NCI-H146 (cell line): ENCODE measurements at regions not wholly inside any gene's neighbourhood (a gene's known extent, or its start where the extent isn't known, plus 50 kb on each side); places are given as distances from the start of the nearest gene placed in this dataset.

Experiments
- DNase-seq: peaks from one replicate; lab custom pipeline; 2025; lab: John Stamatoyannopoulos, UW

DNA sequence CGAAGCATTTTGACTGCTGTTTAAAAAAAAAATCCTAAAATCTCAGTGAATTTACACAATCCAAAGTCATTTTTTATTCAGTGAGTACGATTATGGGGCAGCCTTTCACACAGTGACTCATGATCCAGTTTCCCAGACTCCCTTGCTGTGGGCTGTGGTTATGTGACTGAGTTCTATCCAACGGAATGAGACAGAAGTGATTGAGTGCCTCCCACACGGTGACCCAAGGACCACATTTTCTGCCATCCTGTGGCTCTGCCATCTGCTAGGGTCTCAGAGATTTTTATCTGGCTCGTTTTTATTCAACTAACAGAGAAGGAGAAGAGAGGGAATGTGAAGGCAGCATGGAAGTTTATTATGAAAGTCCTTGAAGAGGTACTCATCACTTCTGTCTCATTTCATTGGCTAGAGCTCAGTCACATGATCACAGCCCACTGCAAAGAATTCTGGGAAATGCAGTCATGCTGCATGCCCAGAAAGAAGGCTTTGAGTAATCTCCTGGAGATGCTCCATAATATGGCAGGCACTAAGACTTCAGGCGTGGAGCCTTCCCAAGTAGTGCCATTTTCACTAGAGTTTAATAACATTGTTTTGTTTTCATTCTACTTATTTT is 999.4 kb downstream of the UQCRFS1 start:
- DNase-seq = no peak

DNA sequence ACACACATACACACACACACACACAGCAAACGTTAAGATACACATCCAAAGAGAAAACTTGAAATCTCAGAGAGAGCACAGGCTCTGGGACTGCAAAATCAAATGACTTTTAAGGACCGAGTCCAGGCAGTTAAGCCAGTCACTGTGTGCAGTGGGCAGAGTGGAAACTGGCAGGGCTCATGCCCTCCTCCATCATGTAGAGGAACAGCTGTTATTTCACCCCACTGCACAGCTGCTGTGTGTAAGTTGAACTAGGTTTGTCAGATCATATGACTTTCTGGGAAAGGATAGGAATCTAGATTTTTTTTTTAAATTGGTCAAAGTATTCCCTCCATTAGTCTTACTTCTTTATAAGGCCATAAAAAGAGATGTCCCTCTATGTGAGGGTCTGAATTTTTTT is 1002.1 kb downstream of the UQCRFS1 start:
- no peak for DNase-seq

DNA sequence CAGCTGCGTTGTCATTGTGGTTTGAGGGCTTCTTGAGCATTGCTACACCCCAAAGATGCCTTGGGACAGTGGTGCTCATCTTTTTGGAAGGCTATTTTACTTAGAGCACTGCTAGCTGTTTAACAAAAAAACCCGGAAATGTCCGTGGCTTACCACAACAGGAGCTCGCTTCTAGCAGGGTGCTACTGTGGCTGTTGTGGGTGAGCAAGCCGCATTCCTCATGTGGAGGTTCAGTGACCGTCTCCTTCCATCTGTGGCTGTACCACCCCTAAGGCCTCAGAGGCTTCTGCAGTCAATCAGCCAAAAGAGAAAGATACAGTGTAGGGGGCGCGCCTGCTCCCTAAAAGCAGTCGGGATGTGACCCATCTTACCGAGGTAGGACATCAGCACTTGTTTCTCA is 1004.2 kb downstream of the UQCRFS1 start:
- DNase-seq = no peak

DNA sequence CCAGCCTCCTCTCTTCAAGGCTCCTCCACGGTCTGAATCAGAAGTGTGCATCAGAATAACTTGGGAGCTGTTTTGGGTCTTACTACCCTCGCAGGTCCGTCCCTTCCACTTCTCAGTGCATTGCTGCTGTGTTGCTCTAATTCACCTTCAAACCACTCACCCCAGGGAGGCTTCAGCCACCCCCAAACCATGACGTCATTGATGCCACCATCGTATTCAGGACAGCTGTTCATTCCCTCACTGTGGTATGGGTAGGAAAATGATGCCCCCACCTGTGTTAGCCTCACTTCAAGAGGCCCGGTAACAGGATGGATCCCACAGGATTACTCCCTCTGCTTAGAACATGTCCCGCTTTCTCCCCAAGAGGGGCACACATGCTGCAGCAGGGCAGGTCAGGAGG is 1005.7 kb downstream of the UQCRFS1 start:
- no peak for DNase-seq

GRCh38 chr19:28201462-28201943 is 1011.4 kb downstream of the UQCRFS1 start:
- DNase-seq = no peak

DNA sequence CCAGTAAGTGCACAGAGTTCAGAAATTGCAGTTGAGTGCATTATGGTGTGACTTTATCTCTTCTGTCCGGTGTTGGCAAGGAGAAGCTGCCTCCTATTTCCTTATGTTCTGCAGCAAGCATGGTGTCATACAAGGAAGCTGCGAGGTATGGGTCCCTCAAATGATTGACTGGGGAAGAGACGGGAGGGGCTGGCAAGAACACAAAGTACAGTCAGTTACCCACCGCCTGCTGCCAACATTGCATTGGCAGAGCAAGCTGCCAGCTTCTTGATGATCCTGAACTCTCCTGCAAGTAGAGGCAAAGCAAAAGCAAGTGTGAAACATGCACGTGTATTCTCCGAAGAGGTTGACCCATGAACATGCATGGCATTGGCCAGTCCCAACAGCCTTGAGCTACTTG is 1013.6 kb downstream of the UQCRFS1 start:
- DNase-seq = no peak

DNA sequence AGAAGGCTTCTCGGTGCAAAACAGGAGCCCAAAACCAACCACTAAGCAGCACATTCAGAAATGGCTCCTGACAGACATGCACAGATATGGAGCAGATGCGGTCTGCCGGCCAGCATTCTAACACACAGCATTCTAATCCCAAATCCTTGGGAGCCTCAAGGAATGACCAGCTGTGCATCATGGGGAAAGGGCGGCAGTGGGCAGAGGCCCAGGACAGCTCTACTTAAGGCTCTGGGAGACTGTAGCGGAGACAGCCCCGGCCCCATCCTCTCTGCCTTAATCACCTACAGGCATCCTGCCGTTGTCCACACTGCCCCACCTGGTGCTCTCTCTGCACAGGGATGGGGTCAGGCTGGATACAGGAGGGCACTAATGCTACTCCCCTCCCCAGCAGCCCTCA is 1016.0 kb downstream of the UQCRFS1 start:
- no peak for DNase-seq

DNA sequence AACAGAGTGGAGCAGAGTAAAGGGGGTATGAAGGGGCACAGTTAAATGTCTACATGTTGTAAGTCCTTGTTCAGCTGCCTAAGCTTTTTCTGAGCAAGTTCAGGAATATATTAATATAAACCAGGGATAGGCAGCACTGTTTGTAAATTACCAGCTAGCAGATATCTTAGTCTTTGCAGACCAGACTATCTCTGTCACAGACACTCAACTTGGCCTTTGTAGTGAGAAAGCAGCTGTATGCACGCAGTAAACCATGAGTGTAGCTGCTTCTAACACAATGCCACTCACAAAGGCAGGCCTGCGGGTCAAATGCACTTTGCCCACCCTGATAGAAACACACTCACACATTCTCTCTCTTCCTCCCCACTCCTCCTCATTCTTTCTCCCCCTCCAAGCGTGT is 1016.9 kb downstream of the UQCRFS1 start:
- DNase-seq = no peak

DNA sequence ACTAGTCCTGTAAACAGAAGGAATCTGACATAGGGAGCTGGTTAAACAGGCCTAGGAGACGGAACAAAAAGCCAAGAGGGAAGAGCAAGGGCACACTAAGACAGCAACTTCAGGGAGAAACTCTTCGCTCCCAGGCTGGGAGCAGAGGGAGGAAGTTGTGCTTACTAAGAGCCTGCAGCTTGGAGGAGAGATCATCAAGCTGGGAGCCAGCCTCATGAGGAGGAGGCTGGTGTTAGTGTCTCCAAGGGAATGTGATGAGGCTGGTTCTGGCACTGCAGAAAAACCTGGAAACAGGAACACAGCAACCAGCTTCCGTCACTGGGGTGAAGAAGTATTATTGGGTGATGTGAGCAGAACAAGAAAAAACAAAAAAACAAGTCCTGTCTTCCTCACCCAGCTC is 1027.3 kb downstream of the UQCRFS1 start:
- DNase-seq = no peak

GRCh38 chr19:28184997-28185396 is 1028.0 kb downstream of the UQCRFS1 start:
- no peak for DNase-seq

GRCh38 chr19:28176193-28176592 is 1036.8 kb downstream of the UQCRFS1 start:
- DNase-seq = no peak

- DNase-seq = no peak
These were observed 1041.0 kb downstream of the UQCRFS1 start for GRCh38 chr19:28171983-28172382.

GRCh38 chr19:28170066-28170465 is 1042.9 kb downstream of the UQCRFS1 start:
- DNase-seq = no peak

- no peak for DNase-seq
These were observed 1043.6 kb downstream of the UQCRFS1 start for GRCh38 chr19:28169168-28169887.

- DNase-seq = no peak
These were observed 1044.4 kb downstream of the UQCRFS1 start for GRCh38 chr19:28168557-28168956.

- DNase-seq = no peak
These were observed 1046.9 kb downstream of the UQCRFS1 start for GRCh38 chr19:28166025-28166424.

DNA sequence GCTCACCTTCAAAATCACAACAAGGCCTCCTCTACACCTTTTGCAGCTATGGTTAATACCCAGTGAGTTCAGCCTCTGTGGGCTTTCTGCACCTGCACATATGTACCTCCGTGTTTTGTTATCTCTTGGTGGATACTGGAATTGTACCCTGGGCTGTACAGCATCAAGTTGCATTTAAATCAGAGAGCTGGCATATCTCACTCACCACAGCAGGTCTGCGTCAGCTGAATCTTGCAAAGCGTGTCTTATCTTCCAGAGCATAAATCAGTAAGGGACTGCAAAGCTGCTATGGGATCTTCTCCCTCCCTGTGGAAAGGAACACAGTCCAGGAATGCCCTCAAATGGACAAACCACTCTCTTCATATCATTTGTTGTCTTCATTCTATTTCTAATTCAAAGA is 1048.7 kb downstream of the UQCRFS1 start:
- no peak for DNase-seq

DNA sequence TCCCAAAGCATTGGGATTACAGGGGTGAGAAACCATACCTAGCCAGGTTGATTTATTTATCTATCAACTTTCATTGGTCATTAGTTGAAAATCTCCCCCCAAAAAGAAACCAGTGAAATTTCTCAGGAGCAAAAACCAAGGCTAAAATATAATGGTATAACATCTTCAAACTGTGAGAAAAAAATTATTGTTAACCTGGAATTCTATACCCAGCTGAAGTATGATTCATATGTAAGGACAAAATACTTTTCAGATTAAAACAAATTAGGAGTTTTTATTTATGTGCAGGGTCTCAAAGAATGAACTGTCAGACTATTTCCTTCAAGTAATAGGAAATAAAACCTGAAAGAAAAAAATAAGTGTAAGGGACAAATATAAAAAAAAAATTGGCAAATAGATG is 1053.9 kb downstream of the UQCRFS1 start:
- no peak for DNase-seq

DNA sequence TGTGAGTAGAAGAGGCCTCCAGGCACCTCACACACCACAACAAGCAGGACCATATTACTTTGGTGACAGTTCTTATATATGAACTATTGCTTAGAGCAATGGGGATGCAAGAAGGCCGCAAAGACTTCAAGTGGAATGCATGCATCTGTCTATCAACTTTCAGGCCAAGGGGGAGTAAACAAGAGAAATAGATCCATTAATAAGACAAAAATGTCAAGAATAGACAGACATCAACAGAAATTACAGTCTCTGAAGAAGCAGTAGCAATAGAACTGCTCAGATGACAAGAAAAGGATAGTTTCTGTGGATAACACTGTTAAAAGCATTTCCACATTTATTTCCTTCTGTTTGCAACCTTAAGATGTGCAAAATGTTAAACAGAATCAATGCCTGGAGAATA is 1057.7 kb downstream of the UQCRFS1 start:
- DNase-seq = no peak

DNA sequence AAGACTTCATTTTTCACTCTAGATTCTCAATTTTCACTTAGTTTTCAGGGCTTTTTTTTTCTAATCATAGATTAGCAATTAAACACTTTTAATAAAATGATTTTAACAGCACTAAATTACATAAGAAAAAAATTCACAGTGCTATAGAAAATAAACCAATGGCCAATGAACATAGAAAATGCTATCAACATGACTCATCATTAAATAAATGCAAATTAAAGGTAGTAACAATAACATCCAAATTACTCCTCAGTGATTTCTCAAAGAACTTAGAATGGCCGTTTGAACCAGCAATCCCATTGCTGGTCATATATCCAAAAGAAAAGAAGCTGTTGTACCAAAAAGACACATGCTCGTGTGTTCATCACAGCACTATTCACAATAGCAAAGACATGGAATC is 1058.9 kb downstream of the UQCRFS1 start:
- DNase-seq = no peak

GRCh38 chr19:28153123-28153522 is 1059.8 kb downstream of the UQCRFS1 start:
- no peak for DNase-seq

DNA sequence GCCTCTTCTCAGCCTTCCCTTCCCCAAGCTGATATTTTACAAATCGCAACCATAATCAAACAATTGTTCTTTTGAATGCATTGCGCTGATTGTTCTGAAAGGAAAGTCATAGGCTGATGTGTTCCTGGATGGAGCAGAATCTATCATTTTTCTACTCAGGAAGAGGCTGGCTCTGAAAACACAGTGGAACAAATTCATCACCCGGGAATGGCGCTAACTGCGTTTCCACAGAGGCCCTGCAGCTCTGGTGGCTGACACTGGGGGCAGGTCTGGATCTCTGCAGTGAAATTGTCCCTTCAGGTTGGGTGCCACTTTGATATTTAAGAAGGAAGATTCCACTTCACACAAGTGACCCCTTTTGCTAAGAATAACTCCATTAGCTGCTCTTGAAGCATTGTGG is 1060.8 kb downstream of the UQCRFS1 start:
- no peak for DNase-seq

GRCh38 chr19:28150129-28150528 is 1062.8 kb downstream of the UQCRFS1 start:
- no peak for DNase-seq

DNA sequence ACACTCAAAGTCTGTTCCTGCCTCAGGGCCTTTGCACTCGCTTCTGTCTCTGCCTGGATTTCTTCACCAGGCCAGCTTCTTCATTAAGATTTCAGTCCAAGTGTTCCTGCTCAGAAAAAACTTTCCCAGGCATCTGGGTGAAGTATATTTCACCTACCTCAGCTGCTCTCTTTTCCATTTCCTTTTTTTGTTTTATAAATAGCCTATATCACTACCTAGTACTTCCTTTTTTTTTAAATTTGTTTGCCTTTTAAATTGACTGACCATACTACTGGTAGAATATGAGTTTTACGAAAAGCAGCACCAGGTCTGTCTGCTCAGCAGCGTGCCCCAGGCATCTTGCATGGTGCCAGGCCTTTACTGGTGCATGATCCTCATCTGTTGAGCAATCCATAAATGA is 1064.4 kb downstream of the UQCRFS1 start:
- no peak for DNase-seq
